Loucy (cell line): ENCODE measurements at regions not wholly inside any gene's neighbourhood (a gene's known extent, or its start where the extent isn't known, plus 50 kb on each side); places are given as distances from the start of the nearest gene placed in this dataset.

ENCODE experiments used
- CTCF ChIP-seq: fragments of 200-600 bp; sonication (generic); conservative IDR thresholded peaks from 2 replicates; pipeline ENCODE4 v1.5.1; 2014; ENCODE audit warnings: mild to moderate bottlenecking, antibody characterized with exemption, low read length
- EZH2phosphoT487 ChIP-seq: fragments of 200-600 bp; IDR thresholded peaks from 2 replicates; pipeline ENCODE4 v1.6.1; 2018; ENCODE audit warnings: antibody characterized with exemption, mild to moderate bottlenecking, moderate library complexity, borderline replicate concordance

GRCh38 chr9:126062158-126062886, 264.3 kb upstream of the MVB12B start:
- TF ChIP-seq CTCF (no peak), EZH2phosphoT487 (no peak)
